NOMO-1 treated with dmso at 0.1 percent for 144 hours (cell line): ENCODE measurements at regions not wholly inside any gene's neighbourhood (a gene's known extent, or its start where the extent isn't known, plus 50 kb on each side); places are given as distances from the start of the nearest gene placed in this dataset.
A peak's percentile ranks its signal among the peaks of the same experiment; 100 is the strongest.

Experiments
- DNase-seq: peaks from one replicate; lab custom pipeline; 2025; ENCODE audit not compliant: unreplicated experiment; lab: John Stamatoyannopoulos, UW

GRCh38 chr1:199087144-199087543 lies 448.3 kb downstream of the PTPRC start:
- no peak for DNase-seq

- peak; percentile 65 for DNase-seq
Measured at GRCh38 chr1:199089393-199090122, 450.7 kb downstream of the PTPRC start.

- peak; percentile 38 for DNase-seq
Measured at GRCh38 chr1:199095628-199096027, 456.8 kb downstream of the PTPRC start.

GRCh38 chr1:199096591-199096990 lies 457.8 kb downstream of the PTPRC start:
- no peak for DNase-seq

GRCh38 chr1:199098468-199098867 lies 459.6 kb downstream of the PTPRC start:
- DNase-seq = no peak

GRCh38 chr1:199101139-199101538 lies 462.3 kb downstream of the PTPRC start:
- DNase-seq = no peak

GRCh38 chr1:199101635-199102034 lies 462.8 kb downstream of the PTPRC start:
- DNase-seq = peak; percentile 37

- no peak for DNase-seq
Measured at GRCh38 chr1:199102239-199102638, 463.4 kb downstream of the PTPRC start.

- no peak for DNase-seq
Measured at GRCh38 chr1:199109160-199109559, 470.3 kb downstream of the PTPRC start.

GRCh38 chr1:199112365-199112764 lies 473.5 kb downstream of the PTPRC start:
- DNase-seq = no peak

GRCh38 chr1:199113265-199113869 lies 474.5 kb downstream of the PTPRC start:
- peak; percentile 16 for DNase-seq

- no peak for DNase-seq
Measured at GRCh38 chr1:199116488-199116887, 477.6 kb downstream of the PTPRC start.

- DNase-seq = no peak
Measured at GRCh38 chr1:199121047-199121446, 482.2 kb downstream of the PTPRC start.

GRCh38 chr1:199122085-199122484 lies 483.2 kb downstream of the PTPRC start:
- no peak for DNase-seq

- DNase-seq = no peak
Measured at GRCh38 chr1:199122532-199123311, 483.9 kb downstream of the PTPRC start.

GRCh38 chr1:199123615-199124014 lies 484.8 kb downstream of the PTPRC start:
- peak; percentile 86 for DNase-seq

- no peak for DNase-seq
Measured at GRCh38 chr1:199124351-199124750, 485.5 kb downstream of the PTPRC start.

GRCh38 chr1:199129247-199129646 lies 490.4 kb downstream of the PTPRC start:
- DNase-seq = no peak

GRCh38 chr1:199132006-199132405 lies 493.2 kb downstream of the PTPRC start:
- DNase-seq = peak; percentile 31

- DNase-seq = no peak
Measured at GRCh38 chr1:199135901-199136300, 497.1 kb downstream of the PTPRC start.

GRCh38 chr1:199138061-199138460 lies 499.2 kb downstream of the PTPRC start:
- DNase-seq = no peak

GRCh38 chr1:199149591-199149990 lies 510.8 kb downstream of the PTPRC start:
- DNase-seq = no peak
